ENCODE measurements at regions not wholly inside any gene's neighbourhood (a gene's known extent, or its start where the extent isn't known, plus 50 kb on each side); places are given as distances from the start of the nearest gene placed in this dataset.

DNA sequence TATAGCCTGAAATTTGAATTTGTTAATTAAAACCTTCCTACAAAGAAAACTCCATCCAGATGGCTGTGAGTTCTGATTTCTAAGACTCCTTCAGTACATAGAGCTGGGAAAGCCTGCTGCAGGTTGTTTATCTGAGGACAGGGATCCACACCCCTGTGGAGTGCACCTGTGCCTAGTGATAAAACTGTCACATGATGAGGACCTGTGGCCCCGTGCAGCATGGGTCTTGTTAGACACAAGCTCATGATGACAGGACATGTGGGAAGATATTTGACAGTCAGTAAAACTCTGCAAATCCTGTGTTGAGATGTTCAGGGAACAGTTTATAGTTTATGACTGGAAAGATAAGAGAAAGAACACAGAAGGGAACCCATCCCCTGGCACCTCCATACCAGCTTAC, 133.2 kb upstream of the TMEM18 start:
- H3K4me1 Mint-ChIP-seq, result no peaks in the 10 kb centered on the region
- no peaks in the 10 kb centered on the region for H3K36me3 Mint-ChIP-seq (ENCODE audit: low read depth)
- ATAC-seq (ENCODE audit: low read depth) (no peak), DNase-seq (no peak)
- H3K27ac Mint-ChIP-seq, result no peak overlapping the region
- no peak overlapping the region for H3K4me3 Mint-ChIP-seq
- peaks cover 5% of the 10 kb centered on the region for H3K27me3 Mint-ChIP-seq
- ChIA-PET CTCF (no interaction called here), POLR2A (no interaction called here)
- H3K9me3 Mint-ChIP-seq, result no peaks in the 10 kb centered on the region
- intact Hi-C loops (cut with micrococcal nuclease), result no loop called here
- TF ChIP-seq, protein P1, sequence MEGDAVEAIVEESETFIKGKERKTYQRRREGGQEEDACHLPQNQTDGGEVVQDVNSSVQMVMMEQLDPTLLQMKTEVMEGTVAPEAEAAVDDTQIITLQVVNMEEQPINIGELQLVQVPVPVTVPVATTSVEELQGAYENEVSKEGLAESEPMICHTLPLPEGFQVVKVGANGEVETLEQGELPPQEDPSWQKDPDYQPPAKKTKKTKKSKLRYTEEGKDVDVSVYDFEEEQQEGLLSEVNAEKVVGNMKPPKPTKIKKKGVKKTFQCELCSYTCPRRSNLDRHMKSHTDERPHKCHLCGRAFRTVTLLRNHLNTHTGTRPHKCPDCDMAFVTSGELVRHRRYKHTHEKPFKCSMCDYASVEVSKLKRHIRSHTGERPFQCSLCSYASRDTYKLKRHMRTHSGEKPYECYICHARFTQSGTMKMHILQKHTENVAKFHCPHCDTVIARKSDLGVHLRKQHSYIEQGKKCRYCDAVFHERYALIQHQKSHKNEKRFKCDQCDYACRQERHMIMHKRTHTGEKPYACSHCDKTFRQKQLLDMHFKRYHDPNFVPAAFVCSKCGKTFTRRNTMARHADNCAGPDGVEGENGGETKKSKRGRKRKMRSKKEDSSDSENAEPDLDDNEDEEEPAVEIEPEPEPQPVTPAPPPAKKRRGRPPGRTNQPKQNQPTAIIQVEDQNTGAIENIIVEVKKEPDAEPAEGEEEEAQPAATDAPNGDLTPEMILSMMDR (IDR thresholded peaks at IDR 0.05), result no peak

DNA sequence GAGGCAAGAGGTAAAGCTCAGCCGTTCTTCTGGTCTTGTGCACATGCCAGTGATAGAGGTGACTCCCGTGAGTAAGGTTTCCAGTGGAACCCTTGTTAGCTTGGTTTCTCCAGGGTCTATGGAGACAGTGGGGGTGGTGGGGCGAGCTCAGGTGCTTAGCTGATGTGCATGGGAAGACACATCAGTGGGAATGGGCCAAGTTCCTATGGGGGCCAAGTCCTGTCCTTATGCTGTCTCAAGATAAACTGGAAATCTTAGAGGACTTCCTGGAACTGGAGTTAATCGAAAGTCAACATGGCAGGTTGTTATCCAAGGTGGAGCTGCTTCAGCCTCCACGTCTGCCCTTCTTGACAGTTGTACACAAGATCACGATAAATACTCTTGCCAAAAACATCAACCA, 130.1 kb upstream of the TMEM18 start:
- no peak for ATAC-seq (ENCODE audit: low read depth)
- POLR2A ChIA-PET, result no interaction called here
- CTCF ChIA-PET, result no interaction called here

DNA sequence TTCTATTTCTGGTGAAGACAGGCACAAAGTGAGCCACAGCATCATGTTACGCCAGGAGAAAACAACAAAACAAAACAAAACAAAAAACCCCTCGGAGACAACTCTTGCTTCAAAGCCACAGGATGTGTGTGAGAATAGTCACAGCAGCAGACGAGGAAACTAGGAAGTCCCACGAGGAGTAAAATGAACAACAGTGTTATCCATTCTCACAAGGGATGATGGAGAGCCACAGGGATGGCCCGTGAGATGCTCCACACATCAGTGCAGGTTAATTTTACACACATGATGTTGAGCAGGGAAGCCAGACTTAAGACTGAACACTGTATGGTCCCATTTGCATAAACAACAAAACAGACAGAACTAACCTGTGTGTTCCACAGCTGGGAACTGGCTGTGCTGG, 128.5 kb upstream of the TMEM18 start:
- H3K27me3 Mint-ChIP-seq, result peaks cover 5% of the 10 kb centered on the region
- DNase-seq (no peak), ATAC-seq (ENCODE audit: low read depth) (no peak)
- intact Hi-C loops (cut with micrococcal nuclease), result no loop called here
- ChIA-PET POLR2A (no interaction called here), CTCF (no interaction called here)
- H3K9me3 Mint-ChIP-seq, result no peaks in the 10 kb centered on the region
- H3K4me3 Mint-ChIP-seq, result no peak overlapping the region
- H3K4me1 Mint-ChIP-seq, result no peaks in the 10 kb centered on the region
- TF ChIP-seq, protein P1 (IDR thresholded peaks at IDR 0.05), result no peak
- H3K36me3 Mint-ChIP-seq (ENCODE audit: low read depth), result no peaks in the 10 kb centered on the region
- no peak overlapping the region for H3K27ac Mint-ChIP-seq

More for the DNA sequence above, 130.1 kb upstream of the TMEM18 start:
- H3K4me1 Mint-ChIP-seq, result no peaks in the 10 kb centered on the region
- no peaks in the 10 kb centered on the region for H3K36me3 Mint-ChIP-seq (ENCODE audit: low read depth)
- no peak overlapping the region for H3K4me3 Mint-ChIP-seq
- TF ChIP-seq, protein P1 (IDR thresholded peaks at IDR 0.05), result no peak
- intact Hi-C loops (cut with micrococcal nuclease), result no loop called here
- no peak overlapping the region for H3K27ac Mint-ChIP-seq
- no peaks in the 10 kb centered on the region for H3K9me3 Mint-ChIP-seq
- no peak for DNase-seq
- peaks cover 5% of the 10 kb centered on the region for H3K27me3 Mint-ChIP-seq

DNA sequence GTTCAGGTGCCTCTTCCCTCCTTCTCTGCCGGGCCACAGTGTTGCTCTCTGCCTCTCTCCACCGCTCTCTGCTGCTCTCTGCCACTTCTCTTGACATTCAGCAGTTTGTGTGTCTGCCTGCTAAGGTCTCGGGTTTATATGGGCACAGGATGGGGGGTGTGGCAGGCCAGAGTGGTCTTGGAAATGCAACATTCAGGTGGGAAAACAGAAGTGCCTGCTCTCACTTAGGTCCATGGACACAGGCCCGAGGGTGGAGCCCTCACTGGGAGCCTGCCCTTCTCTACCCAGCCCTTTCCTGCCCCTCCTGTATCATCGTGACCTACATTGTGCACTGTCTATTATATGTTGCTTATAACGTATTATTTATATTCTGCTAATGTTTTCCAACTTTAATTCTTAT, 120.8 kb upstream of the TMEM18 start:
- Mint-ChIP-seq H3K27ac (no peak overlapping the region), H3K36me3 (ENCODE audit: low read depth) (no peaks in the 10 kb centered on the region), H3K4me3 (no peak overlapping the region), H3K4me1 (no peaks in the 10 kb centered on the region), H3K9me3 (no peaks in the 10 kb centered on the region), H3K27me3 (no peaks in the 10 kb centered on the region)
- ATAC-seq (ENCODE audit: low read depth), result no peak
- no peak for DNase-seq
- ChIA-PET CTCF (no interaction called here), POLR2A (no interaction called here)
- TF ChIP-seq, protein P1 (IDR thresholded peaks at IDR 0.05), result no peak
- intact Hi-C loops (cut with micrococcal nuclease), result no loop called here

DNA sequence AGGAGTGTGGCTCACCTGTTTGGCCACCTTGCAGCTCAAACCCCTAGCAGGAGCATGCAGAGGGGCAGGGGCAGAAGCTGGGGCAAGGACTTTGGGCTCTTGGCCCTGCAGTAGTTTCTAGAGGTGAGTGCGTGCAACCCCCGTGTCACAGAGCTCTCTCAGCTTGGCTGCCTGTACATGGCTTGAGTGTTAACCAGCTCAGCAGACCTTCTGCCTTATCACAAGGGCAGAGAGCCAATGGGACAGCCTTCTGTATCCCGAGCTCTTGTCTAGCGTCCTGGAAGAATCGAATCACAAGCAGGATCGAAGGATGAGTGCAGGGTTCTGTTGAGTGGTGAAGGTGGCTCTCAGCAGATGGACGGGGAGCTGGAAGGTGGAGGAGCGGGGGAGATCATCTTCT, 120.3 kb upstream of the TMEM18 start:
- DNase-seq (no peak), ATAC-seq (ENCODE audit: low read depth) (no peak)
- CTCF ChIA-PET, result no interaction called here
- POLR2A ChIA-PET, result no interaction called here
- no peak overlapping the region for H3K4me3 Mint-ChIP-seq
- intact Hi-C loops (cut with micrococcal nuclease), result no loop called here
- H3K9me3 Mint-ChIP-seq, result no peaks in the 10 kb centered on the region
- H3K4me1 Mint-ChIP-seq, result no peaks in the 10 kb centered on the region
- H3K27me3 Mint-ChIP-seq, result no peaks in the 10 kb centered on the region
- no peaks in the 10 kb centered on the region for H3K36me3 Mint-ChIP-seq (ENCODE audit: low read depth)
- no peak overlapping the region for H3K27ac Mint-ChIP-seq
- TF ChIP-seq, protein P1 (IDR thresholded peaks at IDR 0.05), result no peak

Data from activated B cell treated with CpG ODN at 0.5 μM for 24 hours (primary cell).